ENCODE measurements at regions not wholly inside any gene's neighbourhood (a gene's known extent, or its start where the extent isn't known, plus 50 kb on each side); places are given as distances from the start of the nearest gene placed in this dataset.

GRCh38 chr12:125434936-125435443 lies 369.8 kb downstream of the AACS start (continued):
- no peak for TF ChIP-seq PAX8 (IDR thresholded peaks at IDR 0.05)

GRCh38 chr12:125435871-125436270 lies 370.6 kb downstream of the AACS start:
- Histone ChIP-seq H3K27me3 (replicated peaks in 1 of 2; ENCODE audit: control insufficient read depth in 2 of 2, insufficient read depth in 2 of 2, low read length in 1 of 2) (no peaks in the 10 kb centered on the region), H3K4me2 (ENCODE audit: control insufficient read depth, insufficient read depth) (no peak overlapping the region), H3K79me2 (ENCODE audit: control insufficient read depth, insufficient read depth, low read length) (no peaks in the 10 kb centered on the region), H3K9ac (ENCODE audit: control insufficient read depth, insufficient read depth, low read length) (no peak overlapping the region), H3K4me1 (ENCODE audit: control insufficient read depth, insufficient read depth, low read length) (peaks cover 11% of the 10 kb centered on the region), H4K20me1 (ENCODE audit: control insufficient read depth, insufficient read depth) (no peaks in the 10 kb centered on the region), H3K9me3 (replicated peaks; ENCODE audit: control insufficient read depth, insufficient read depth, low read length) (peaks cover 3% of the 10 kb centered on the region; the same call in 2 of the 3 replicates), H2AFZ (ENCODE audit: control insufficient read depth, low read depth, low read length) (no peak overlapping the region), H3K27ac (ENCODE audit: control insufficient read depth, insufficient read depth) (no peak overlapping the region), H3K36me3 (ENCODE audit: control insufficient read depth in 2 of 2, insufficient read depth in 2 of 2, low read length in 1 of 2) (no peaks in the 10 kb centered on the region), H3K4me3 (no peak overlapping the region)
- TF ChIP-seq, protein P1, sequence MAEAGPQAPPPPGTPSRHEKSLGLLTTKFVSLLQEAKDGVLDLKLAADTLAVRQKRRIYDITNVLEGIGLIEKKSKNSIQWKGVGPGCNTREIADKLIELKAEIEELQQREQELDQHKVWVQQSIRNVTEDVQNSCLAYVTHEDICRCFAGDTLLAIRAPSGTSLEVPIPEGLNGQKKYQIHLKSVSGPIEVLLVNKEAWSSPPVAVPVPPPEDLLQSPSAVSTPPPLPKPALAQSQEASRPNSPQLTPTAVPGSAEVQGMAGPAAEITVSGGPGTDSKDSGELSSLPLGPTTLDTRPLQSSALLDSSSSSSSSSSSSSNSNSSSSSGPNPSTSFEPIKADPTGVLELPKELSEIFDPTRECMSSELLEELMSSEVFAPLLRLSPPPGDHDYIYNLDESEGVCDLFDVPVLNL (IDR thresholded peaks at IDR 0.05; ENCODE audit: low read depth, low read length), result no peak
- intact Hi-C loops (cut with micrococcal nuclease; ENCODE audit: unreplicated experiment) (loop anchor here (1.0 kb wide), 1 partner anchor 30 kb away; no protein-coding TSS in a partner anchor), in situ Hi-C loops (cut with MboI) (loop anchor here (10.0 kb wide), 1 partner anchor 511 kb away; no protein-coding TSS in a partner anchor)
- ChIA-PET POLR2A (interaction anchor here (0.6 kb wide), 1 partner anchor 33 kb away, joined by 3 read pairs; no protein-coding TSS in a partner anchor), SMC1A (ENCODE audit: uncharacterized antibody, unreplicated experiment) (interaction anchor here (1.0 to 2.5 kb wide), 4 partner anchors 17 to 37 kb away, joined by 3 to 13 read pairs (median 8); no protein-coding TSS in a partner anchor), CTCF (interaction anchor here (0.9 to 1.5 kb wide), 3 partner anchors 24 to 37 kb away, joined by 3 to 5 read pairs (median 3); no protein-coding TSS in a partner anchor), RAD21 (ENCODE audit: unreplicated experiment) (interaction anchor here (0.8 to 2.3 kb wide), 4 partner anchors 25 to 594 kb away, joined by 3 to 27 read pairs (median 3); no protein-coding TSS in a partner anchor)
- FAIRE-seq (no peak), DNase-seq (ENCODE audit: low read depth, low spot score) (no peak), ATAC-seq (no peak)
- 84% methylated on average over 7 of the region's 7 CpGs for WGBS (ENCODE audit: insufficient coverage, insufficient replicate concordance, low lambda C conversion rate, missing lambda C conversion rate)
- BruUV-seq (replicated peaks), result no TSS peak

- H3K9me3 ChIP-seq (replicated peaks; ENCODE audit: control insufficient read depth, insufficient read depth, low read length), result peaks cover 3% of the 10 kb centered on the region; the same call in 2 of the 3 replicates
- H4K20me1 ChIP-seq (ENCODE audit: control insufficient read depth, insufficient read depth), result no peaks in the 10 kb centered on the region
- no peak overlapping the region for H3K4me2 ChIP-seq (ENCODE audit: control insufficient read depth, insufficient read depth)
- POLR2A ChIA-PET, result no interaction called here
- H3K4me1 ChIP-seq (ENCODE audit: control insufficient read depth, insufficient read depth, low read length), result peaks cover 11% of the 10 kb centered on the region
- no peak for DNase-seq (ENCODE audit: low read depth, low spot score)
- no peak for FAIRE-seq
- H3K27ac ChIP-seq (ENCODE audit: control insufficient read depth, insufficient read depth), result no peak overlapping the region
- RAD21 ChIA-PET (ENCODE audit: unreplicated experiment), result interaction anchor here (2.3 kb wide), 1 partner anchor 35 kb away, joined by 27 read pairs; no protein-coding TSS in a partner anchor
- H3K79me2 ChIP-seq (ENCODE audit: control insufficient read depth, insufficient read depth, low read length), result no peaks in the 10 kb centered on the region
- ATAC-seq, result no peak
- BruUV-seq (replicated peaks), result no TSS peak
- in situ Hi-C loops (cut with MboI), result loop anchor here (10.0 kb wide), 1 partner anchor 512 kb away; no protein-coding TSS in a partner anchor
- H3K9ac ChIP-seq (ENCODE audit: control insufficient read depth, insufficient read depth, low read length), result no peak overlapping the region
- WGBS (ENCODE audit: insufficient coverage, insufficient replicate concordance, low lambda C conversion rate, missing lambda C conversion rate), result 55% methylated on average over 2 of the region's 2 CpGs
- H3K36me3 ChIP-seq (ENCODE audit: control insufficient read depth in 2 of 2, insufficient read depth in 2 of 2, low read length in 1 of 2), result no peaks in the 10 kb centered on the region
- CTCF ChIA-PET, result interaction anchor here (0.9 to 1.0 kb wide), 2 partner anchors 25 to 34 kb away, joined by 3 read pairs; no protein-coding TSS in a partner anchor
- no peak overlapping the region for H3K4me3 ChIP-seq
- no peak overlapping the region for H2AFZ ChIP-seq (ENCODE audit: control insufficient read depth, low read depth, low read length)
- SMC1A ChIA-PET (ENCODE audit: uncharacterized antibody, unreplicated experiment), result interaction anchor here (2.0 to 2.5 kb wide), 2 partner anchors 33 to 36 kb away, joined by 12 to 13 read pairs; no protein-coding TSS in a partner anchor
- intact Hi-C loops (cut with micrococcal nuclease; ENCODE audit: unreplicated experiment), result no loop called here
- H3K27me3 ChIP-seq (replicated peaks in 1 of 2; ENCODE audit: control insufficient read depth in 2 of 2, insufficient read depth in 2 of 2, low read length in 1 of 2), result no peaks in the 10 kb centered on the region
- TF ChIP-seq CHD1 (IDR thresholded peaks at IDR 0.05; ENCODE audit: low read depth, low read length), result no peak
- TF ChIP-seq TCF12 (IDR thresholded peaks at IDR 0.05; ENCODE audit: low read depth, low read length), result no peak
- TF ChIP-seq MYC (IDR thresholded peaks at IDR 0.05; ENCODE audit: insufficient read depth, insufficient read length, insufficient replicate concordance, low read length, severe bottlenecking), result no peak
- TF ChIP-seq, protein P2, sequence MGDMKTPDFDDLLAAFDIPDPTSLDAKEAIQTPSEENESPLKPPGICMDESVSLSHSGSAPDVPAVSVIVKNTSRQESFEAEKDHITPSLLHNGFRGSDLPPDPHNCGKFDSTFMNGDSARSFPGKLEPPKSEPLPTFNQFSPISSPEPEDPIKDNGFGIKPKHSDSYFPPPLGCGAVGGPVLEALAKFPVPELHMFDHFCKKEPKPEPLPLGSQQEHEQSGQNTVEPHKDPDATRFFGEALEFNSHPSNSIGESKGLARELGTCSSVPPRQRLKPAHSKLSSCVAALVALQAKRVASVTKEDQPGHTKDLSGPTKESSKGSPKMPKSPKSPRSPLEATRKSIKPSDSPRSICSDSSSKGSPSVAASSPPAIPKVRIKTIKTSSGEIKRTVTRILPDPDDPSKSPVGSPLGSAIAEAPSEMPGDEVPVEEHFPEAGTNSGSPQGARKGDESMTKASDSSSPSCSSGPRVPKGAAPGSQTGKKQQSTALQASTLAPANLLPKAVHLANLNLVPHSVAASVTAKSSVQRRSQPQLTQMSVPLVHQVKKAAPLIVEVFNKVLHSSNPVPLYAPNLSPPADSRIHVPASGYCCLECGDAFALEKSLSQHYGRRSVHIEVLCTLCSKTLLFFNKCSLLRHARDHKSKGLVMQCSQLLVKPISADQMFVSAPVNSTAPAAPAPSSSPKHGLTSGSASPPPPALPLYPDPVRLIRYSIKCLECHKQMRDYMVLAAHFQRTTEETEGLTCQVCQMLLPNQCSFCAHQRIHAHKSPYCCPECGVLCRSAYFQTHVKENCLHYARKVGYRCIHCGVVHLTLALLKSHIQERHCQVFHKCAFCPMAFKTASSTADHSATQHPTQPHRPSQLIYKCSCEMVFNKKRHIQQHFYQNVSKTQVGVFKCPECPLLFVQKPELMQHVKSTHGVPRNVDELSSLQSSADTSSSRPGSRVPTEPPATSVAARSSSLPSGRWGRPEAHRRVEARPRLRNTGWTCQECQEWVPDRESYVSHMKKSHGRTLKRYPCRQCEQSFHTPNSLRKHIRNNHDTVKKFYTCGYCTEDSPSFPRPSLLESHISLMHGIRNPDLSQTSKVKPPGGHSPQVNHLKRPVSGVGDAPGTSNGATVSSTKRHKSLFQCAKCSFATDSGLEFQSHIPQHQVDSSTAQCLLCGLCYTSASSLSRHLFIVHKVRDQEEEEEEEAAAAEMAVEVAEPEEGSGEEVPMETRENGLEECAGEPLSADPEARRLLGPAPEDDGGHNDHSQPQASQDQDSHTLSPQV (IDR thresholded peaks at IDR 0.05), result no peak
- TF ChIP-seq ZNF24 (IDR thresholded peaks at IDR 0.05), result no peak
- no peak for TF ChIP-seq CBX3 (IDR thresholded peaks at IDR 0.05; ENCODE audit: borderline replicate concordance, low read depth)
- TF ChIP-seq YBX1 (IDR thresholded peaks at IDR 0.05), result no peak
- no peak for TF ChIP-seq EZH2 (IDR thresholded peaks at IDR 0.05; ENCODE audit: borderline replicate concordance, control insufficient read depth, low read depth, low read length)
These were observed 371.5 kb downstream of the AACS start for GRCh38 chr12:125436686-125437085.
